ENCODE measurements at regions not wholly inside any gene's neighbourhood (a gene's known extent, or its start where the extent isn't known, plus 50 kb on each side); places are given as distances from the start of the nearest gene placed in this dataset.
"Not testable (repeated sequence)": the region's sequence is repeated elsewhere in the genome, so short reads cannot be mapped to it uniquely, and the experiment has no call there.

DNA sequence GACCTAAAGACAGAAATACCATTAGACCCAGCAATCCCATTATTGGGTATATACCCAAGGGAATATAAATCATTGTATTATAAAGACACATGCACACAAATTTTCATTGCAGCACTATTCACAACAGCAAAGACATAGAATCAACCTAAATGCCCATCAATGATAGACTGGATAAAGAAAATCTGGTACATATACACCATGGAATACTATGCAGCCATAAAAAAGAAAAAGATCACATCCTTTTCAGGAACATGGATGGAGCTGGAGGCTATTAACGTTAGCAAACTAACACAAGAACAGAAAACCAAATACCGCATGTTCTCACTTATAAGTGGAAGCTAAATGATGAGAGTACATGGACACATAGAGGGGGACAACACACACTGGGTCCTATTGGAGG is 280.1 kb upstream of the G2E3 start:
- DNase-seq; H3K9me3 Mint-ChIP-seq (ENCODE audit: insufficient read depth); H3K4me1 Mint-ChIP-seq (ENCODE audit: low read depth); CTCF ChIA-PET; H3K27me3 Mint-ChIP-seq (ENCODE audit: low read depth); H3K4me3 Mint-ChIP-seq; H3K27ac Mint-ChIP-seq; H3K36me3 Mint-ChIP-seq (ENCODE audit: low read depth); ATAC-seq; POLR2A ChIA-PET: not testable (repeated sequence)

DNA sequence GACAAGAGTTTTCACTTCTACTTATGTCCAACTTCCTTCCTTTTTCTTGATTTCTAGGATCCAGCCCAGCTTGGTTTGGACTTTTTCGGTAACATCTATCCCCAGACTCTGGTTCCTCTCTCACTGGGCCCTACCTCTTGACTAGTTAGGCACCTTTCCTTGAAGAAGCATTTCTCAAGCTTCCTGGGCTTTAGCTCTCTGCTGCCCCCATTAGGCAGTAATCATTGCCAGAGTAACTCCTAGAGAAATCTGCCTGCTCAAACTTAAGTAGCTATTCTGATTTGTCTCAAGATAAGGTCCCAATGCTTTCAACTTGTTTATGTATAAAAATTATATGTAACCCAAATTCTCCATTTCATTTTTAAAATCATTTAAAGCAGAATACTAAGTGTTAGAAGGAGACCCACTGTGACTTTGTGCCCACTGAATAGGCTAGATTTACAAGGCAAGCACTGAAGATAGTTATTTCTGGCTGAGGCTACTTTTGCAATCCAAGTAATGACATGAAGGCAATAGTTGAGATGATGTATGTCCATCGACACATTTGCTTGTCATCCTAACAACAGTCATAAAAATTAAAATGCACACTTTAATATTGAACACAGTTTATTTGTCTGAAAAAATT is 275.0 kb upstream of the G2E3 start:
- DNase-seq: peak; percentile 28
- Mint-ChIP-seq H3K9me3 (ENCODE audit: insufficient read depth) (no peaks in the 10 kb centered on the region), H3K4me1 (ENCODE audit: low read depth) (no peaks in the 10 kb centered on the region), H3K4me3 (no peak overlapping the region), H3K27me3 (ENCODE audit: low read depth) (no peaks in the 10 kb centered on the region), H3K27ac (no peak overlapping the region), H3K36me3 (ENCODE audit: low read depth) (no peaks in the 10 kb centered on the region)
- ATAC-seq: no peak
- CTCF ChIA-PET: interaction anchor here (0.9 to 4.3 kb wide), 4 partner anchors 9 to 16 kb away, joined by 3 to 37 read pairs (median 8); no protein-coding TSS in a partner anchor
- POLR2A ChIA-PET: no interaction called here

DNA sequence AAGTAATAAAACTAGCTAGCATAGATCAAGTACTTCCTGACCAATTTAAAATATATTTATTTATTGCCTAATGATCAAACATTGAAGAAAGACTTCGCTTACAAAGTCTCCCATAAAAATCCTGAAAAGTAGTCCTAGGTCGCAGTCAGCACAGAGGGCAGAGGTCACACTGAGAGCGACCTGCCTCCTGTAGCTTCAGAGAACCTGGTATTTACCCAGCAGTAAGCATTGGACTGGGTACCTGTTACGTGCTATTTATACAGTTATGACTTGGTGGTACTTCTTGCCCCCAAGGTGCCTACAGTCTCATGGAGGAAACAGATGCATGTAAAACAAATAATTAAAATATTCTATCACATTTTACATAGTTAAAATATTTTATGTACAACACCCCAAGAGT is 274.1 kb upstream of the G2E3 start:
- DNase-seq (no peak), ATAC-seq (no peak)
- ChIA-PET POLR2A (no interaction called here), CTCF (interaction anchor here (1.7 to 4.3 kb wide), 2 partner anchors 12 to 15 kb away, joined by 8 to 37 read pairs; no protein-coding TSS in a partner anchor)
- H3K36me3 Mint-ChIP-seq (ENCODE audit: low read depth): no peaks in the 10 kb centered on the region
- H3K27ac Mint-ChIP-seq: no peak overlapping the region
- no peak overlapping the region for H3K4me3 Mint-ChIP-seq
- no peaks in the 10 kb centered on the region for H3K27me3 Mint-ChIP-seq (ENCODE audit: low read depth)
- H3K4me1 Mint-ChIP-seq (ENCODE audit: low read depth): no peaks in the 10 kb centered on the region
- H3K9me3 Mint-ChIP-seq (ENCODE audit: insufficient read depth): no peaks in the 10 kb centered on the region

DNA sequence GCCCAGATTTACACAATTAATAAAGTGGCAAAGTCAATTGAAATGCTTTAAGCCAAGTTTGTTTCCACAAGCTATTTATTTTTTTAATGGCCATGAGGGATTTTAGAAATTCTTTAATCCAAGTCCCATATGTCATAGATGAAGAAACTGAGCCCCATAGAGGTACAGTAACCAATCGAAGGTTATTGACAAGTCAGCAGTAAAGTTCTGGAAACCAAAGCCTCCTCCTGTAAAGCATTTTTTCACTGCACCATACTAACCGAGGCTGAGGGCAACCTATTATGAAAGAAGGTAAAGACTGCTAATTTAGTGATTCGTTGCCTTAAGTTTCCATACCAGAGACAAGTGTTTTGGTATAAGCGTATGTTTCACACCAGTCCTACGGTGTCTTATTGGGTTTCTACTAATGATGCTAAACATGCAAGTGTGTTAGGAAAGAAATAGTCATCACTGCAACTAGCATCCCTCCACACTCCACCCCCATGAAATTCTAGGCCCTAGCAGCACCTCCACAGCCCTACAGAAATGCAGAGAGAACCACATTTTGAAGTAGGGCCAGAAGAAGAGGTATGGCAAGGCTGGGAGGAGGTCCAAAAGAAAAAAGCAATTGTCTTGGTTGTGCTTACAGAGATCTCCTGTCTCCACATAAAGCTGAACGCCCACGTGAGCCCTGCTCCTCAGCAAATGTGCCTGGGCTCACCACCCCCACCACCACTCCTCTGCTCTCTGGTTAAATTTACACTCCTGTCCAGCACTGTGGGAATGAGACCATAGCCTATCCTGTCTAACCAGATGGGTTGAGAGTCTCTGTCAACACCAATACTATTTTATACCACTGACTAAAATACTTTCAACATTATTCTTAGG is 271.1 kb upstream of the G2E3 start:
- Mint-ChIP-seq H3K36me3 (ENCODE audit: low read depth) (no peaks in the 10 kb centered on the region), H3K9me3 (ENCODE audit: insufficient read depth) (no peaks in the 10 kb centered on the region), H3K27me3 (ENCODE audit: low read depth) (no peaks in the 10 kb centered on the region), H3K4me3 (no peak overlapping the region), H3K4me1 (ENCODE audit: low read depth) (no peaks in the 10 kb centered on the region), H3K27ac (no peak overlapping the region)
- CTCF ChIA-PET: interaction anchor here (1.0 to 1.1 kb wide), 2 partner anchors 17 kb away, joined by 3 to 6 read pairs; no protein-coding TSS in a partner anchor
- POLR2A ChIA-PET: no interaction called here
- ATAC-seq (no peak), DNase-seq (no peak)

DNA sequence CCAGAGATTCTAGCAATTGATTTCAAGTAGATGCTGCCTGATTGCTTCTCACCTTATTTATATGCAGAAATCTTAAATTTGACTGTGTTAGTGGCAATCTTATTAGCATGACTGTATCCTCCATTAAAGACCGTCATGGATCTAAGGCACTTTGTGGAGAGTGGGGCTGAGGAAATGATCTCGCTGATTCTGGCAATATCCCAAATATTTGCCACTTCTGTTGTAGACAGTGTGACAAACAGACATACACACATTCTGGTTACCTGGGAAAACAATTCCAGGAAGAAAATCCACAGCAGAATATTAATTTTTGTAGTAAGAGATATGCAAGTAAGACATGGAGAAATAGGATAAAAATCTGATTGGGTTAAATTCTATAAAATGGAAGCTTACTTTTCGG is 269.0 kb upstream of the G2E3 start:
- Mint-ChIP-seq H3K27ac (no peak overlapping the region), H3K36me3 (ENCODE audit: low read depth) (no peaks in the 10 kb centered on the region), H3K4me3 (no peak overlapping the region), H3K27me3 (ENCODE audit: low read depth) (no peaks in the 10 kb centered on the region), H3K4me1 (ENCODE audit: low read depth) (no peaks in the 10 kb centered on the region), H3K9me3 (ENCODE audit: insufficient read depth) (no peaks in the 10 kb centered on the region)
- POLR2A ChIA-PET: no interaction called here
- CTCF ChIA-PET: no interaction called here
- ATAC-seq: no peak
- no peak for DNase-seq

DNA sequence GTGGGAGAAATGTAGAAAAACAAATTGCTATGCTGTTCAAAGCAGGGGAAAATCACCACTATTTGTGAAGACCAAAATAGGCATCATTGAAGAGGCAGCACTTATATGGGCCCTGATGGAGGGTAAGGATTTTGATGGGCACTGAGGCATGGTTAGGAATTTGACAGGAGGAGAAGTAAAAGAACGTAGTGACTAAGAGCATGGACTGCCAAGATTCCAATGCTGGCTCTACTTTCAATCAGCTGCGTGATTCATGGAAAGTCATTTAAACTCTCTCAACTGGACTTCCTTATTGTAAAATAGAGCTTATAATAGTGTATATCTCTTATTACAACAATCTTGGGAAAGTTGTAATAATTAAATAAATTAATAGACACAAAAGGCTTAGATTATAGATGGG is 267.7 kb upstream of the G2E3 start:
- no peaks in the 10 kb centered on the region for H3K36me3 Mint-ChIP-seq (ENCODE audit: low read depth)
- ChIA-PET POLR2A (no interaction called here), CTCF (no interaction called here)
- no peak overlapping the region for H3K4me3 Mint-ChIP-seq
- no peak overlapping the region for H3K27ac Mint-ChIP-seq
- H3K4me1 Mint-ChIP-seq (ENCODE audit: low read depth): no peaks in the 10 kb centered on the region
- no peaks in the 10 kb centered on the region for H3K27me3 Mint-ChIP-seq (ENCODE audit: low read depth)
- no peaks in the 10 kb centered on the region for H3K9me3 Mint-ChIP-seq (ENCODE audit: insufficient read depth)
- ATAC-seq (no peak), DNase-seq (no peak)

DNA sequence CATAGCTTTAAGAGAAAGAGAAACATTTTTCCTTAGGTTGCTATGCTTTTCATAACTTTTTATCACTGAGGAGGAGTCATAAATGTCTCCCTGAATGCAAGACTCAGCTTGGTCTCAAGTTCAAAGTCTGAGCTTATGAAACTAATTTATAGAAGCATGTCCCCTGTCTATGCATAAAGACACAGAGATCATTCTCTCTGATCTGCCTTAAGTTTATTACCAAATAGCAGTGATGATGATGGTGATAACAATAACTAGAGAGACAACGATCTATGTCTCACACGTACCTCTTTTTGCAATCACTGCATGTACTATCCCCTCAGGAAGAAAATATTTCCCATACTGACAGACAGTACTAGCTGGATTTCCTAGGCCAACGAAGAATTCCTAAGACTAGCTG is 266.4 kb upstream of the G2E3 start:
- POLR2A ChIA-PET: no interaction called here
- H3K9me3 Mint-ChIP-seq (ENCODE audit: insufficient read depth): no peaks in the 10 kb centered on the region
- H3K27me3 Mint-ChIP-seq (ENCODE audit: low read depth): no peaks in the 10 kb centered on the region
- H3K4me3 Mint-ChIP-seq: no peak overlapping the region
- H3K4me1 Mint-ChIP-seq (ENCODE audit: low read depth): no peaks in the 10 kb centered on the region
- CTCF ChIA-PET: no interaction called here
- H3K27ac Mint-ChIP-seq: no peak overlapping the region
- DNase-seq (no peak), ATAC-seq (no peak)
- H3K36me3 Mint-ChIP-seq (ENCODE audit: low read depth): no peaks in the 10 kb centered on the region

DNA sequence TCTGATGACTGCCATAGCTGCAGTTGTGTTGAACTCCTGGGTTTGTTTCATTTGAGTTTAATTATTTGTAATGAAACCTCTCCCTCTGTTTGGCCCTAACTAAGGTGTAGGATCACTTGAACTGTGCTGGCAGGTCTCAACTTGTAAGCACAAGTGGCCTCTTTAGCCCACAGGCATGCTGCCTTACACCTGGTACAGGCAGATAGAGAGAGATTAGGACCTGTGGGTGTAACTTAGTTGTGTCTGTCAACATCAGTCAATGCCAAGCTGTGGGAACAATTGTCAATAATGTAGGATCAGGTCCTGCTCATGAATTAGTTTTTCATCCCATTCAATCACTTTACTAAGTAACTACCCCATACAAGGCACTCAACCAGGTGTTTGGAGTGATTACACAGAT is 263.0 kb upstream of the G2E3 start:
- ChIA-PET CTCF (no interaction called here), POLR2A (no interaction called here)
- Mint-ChIP-seq H3K36me3 (ENCODE audit: low read depth) (no peaks in the 10 kb centered on the region), H3K9me3 (ENCODE audit: insufficient read depth) (no peaks in the 10 kb centered on the region), H3K4me3 (no peak overlapping the region), H3K4me1 (ENCODE audit: low read depth) (no peaks in the 10 kb centered on the region), H3K27me3 (ENCODE audit: low read depth) (no peaks in the 10 kb centered on the region), H3K27ac (no peak overlapping the region)
- no peak for DNase-seq
- ATAC-seq: no peak

DNA sequence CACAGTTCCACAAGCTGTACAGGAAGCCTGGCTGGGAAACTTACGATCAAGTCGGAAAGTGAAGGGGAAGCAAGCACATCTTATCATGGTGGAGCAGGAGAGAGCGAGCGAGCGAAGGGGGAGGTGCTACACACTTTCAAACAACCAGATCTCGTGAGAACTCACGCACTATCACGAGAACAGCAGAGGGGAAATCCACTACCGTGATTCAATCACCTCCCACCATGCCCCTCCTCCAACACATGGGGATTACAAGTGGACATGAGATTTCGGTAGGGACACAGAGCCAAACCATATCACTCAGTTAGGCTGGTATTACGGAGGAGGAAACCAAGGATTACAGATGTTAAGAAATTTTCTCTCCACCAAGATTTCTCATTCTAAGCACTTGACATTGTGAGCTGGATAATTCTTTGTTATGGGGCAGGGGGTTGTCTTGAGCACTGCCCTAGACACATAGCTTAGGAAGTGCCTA is 262.0 kb upstream of the G2E3 start:
- ATAC-seq: no peak
- Mint-ChIP-seq H3K36me3 (ENCODE audit: low read depth) (no peaks in the 10 kb centered on the region), H3K4me1 (ENCODE audit: low read depth) (no peaks in the 10 kb centered on the region), H3K27me3 (ENCODE audit: low read depth) (no peaks in the 10 kb centered on the region), H3K4me3 (no peak overlapping the region), H3K9me3 (ENCODE audit: insufficient read depth) (no peaks in the 10 kb centered on the region), H3K27ac (no peak overlapping the region)
- no peak for DNase-seq
- ChIA-PET CTCF (no interaction called here), POLR2A (no interaction called here)

DNA sequence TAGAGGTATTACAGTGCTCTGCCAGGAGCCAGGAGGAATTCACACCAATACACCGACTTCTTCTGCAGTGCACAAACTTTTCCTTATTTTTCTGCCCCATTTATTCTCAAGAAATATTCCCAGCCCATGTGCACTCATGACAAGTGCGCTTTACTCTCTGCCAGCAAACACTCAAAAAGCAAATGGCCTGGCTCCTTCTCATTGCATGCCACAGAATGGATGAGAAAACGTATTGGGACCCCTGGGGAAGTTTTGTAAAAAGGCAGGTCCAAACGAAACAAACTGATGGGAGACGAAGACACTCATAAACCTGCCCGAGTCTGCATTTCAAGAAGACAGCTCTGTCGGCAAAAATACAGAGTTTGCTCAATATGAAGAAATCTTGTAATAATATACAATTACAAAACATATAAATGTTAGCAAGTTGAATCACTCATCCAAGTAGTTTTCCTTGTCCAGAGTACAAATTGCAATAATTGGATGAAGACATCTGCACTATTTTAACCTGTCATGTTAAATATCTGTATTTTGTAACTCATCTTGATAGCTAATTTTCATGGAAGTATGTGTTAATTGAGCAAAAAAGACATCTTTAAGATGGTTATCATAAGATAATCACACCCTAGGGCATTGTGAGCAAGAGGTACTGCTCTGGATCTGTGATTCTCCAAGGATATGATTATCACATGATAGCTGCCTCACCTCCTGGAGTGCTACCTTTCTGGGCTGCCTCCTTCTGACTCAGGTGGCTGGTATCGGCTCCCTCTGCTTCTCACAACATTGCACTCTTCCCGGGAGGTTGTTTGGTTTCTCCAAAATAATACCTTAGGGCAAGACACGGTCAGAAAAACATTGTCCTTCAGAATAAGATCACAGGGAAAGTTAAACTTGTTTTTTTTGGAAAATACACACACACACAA is 260.8 kb upstream of the G2E3 start:
- Mint-ChIP-seq H3K36me3 (ENCODE audit: low read depth) (no peaks in the 10 kb centered on the region), H3K4me1 (ENCODE audit: low read depth) (no peaks in the 10 kb centered on the region), H3K27me3 (ENCODE audit: low read depth) (no peaks in the 10 kb centered on the region), H3K9me3 (ENCODE audit: insufficient read depth) (no peaks in the 10 kb centered on the region), H3K27ac (no peak overlapping the region), H3K4me3 (no peak overlapping the region)
- ChIA-PET POLR2A (interaction anchor here (0.7 kb wide), 1 partner anchor 41 kb away, joined by 5 read pairs; no protein-coding TSS in a partner anchor), CTCF (interaction anchor here (1.0 kb wide), 1 partner anchor 28 kb away, joined by 3 read pairs; no protein-coding TSS in a partner anchor)
- no peak for ATAC-seq
- no peak for DNase-seq

DNA sequence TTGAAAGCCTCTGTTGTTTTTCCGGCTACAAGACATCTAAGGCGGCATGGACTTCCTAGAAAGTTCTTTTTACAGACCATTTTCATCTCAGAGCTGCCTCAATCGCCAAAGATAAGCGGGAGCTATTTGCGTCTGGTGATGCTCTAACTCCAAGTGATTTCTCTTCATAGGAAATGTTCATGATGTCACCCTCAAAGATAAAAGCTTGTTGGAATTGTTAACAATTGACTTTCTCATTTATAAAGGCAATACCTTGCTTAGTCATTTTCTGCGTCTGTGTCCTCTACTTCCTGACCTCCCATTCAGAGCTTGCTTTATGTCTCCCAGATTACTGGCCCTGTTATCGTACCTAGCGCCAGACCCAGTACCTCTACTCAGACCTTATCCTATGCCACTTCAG is 259.0 kb upstream of the G2E3 start:
- ATAC-seq: no peak
- Mint-ChIP-seq H3K27me3 (ENCODE audit: low read depth) (no peaks in the 10 kb centered on the region), H3K27ac (no peak overlapping the region), H3K4me1 (ENCODE audit: low read depth) (no peaks in the 10 kb centered on the region), H3K9me3 (ENCODE audit: insufficient read depth) (no peaks in the 10 kb centered on the region), H3K4me3 (no peak overlapping the region), H3K36me3 (ENCODE audit: low read depth) (no peaks in the 10 kb centered on the region)
- DNase-seq: no peak
- CTCF ChIA-PET: interaction anchor here (1.9 kb wide), 1 partner anchor 16 kb away, joined by 7 read pairs; no protein-coding TSS in a partner anchor
- POLR2A ChIA-PET: no interaction called here

DNA sequence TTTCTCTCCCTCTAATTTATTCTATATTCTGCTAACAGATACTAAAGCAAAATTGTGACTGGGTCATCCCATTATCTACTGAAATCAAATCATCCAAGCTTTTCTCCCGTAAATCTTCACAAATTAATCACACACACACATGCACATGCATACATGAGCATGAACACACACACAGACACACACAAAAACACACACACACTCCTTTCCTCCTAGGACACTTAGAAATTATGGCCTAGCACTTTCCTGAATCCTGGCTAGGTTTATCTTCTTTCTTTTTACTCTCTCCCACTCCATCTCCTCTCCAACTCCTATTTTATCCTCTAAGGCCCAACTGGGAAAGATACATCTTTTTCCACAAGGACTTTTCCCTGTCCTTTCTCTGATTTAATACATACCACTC is 255.6 kb upstream of the G2E3 start:
- DNase-seq (no peak), ATAC-seq (no peak)
- no peaks in the 10 kb centered on the region for H3K27me3 Mint-ChIP-seq (ENCODE audit: low read depth)
- no peaks in the 10 kb centered on the region for H3K4me1 Mint-ChIP-seq (ENCODE audit: low read depth)
- H3K9me3 Mint-ChIP-seq (ENCODE audit: insufficient read depth): no peaks in the 10 kb centered on the region
- ChIA-PET POLR2A (no interaction called here), CTCF (no interaction called here)
- no peaks in the 10 kb centered on the region for H3K36me3 Mint-ChIP-seq (ENCODE audit: low read depth)
- no peak overlapping the region for H3K4me3 Mint-ChIP-seq
- no peak overlapping the region for H3K27ac Mint-ChIP-seq

All from activated CD8-positive, alpha-beta T cell treated with anti-CD3 and anti-CD28 coated beads, Interleukin-2, amount 10 ng/mL, durations not matched to agents 7 days and 5 days (primary cell).